OCI-LY7 (cell line): ENCODE measurements at regions not wholly inside any gene's neighbourhood (a gene's known extent, or its start where the extent isn't known, plus 50 kb on each side); places are given as distances from the start of the nearest gene placed in this dataset.

ENCODE experiments used
- EZH2phosphoT487 ChIP-seq: fragments of 200-600 bp; sonication (generic); IDR thresholded peaks from 2 replicates; pipeline ENCODE4 v1.6.1; 2018; ENCODE audit warnings: low read depth, borderline replicate concordance, mild to moderate bottlenecking, mixed run types, antibody characterized with exemption, low read length, moderate library complexity, mixed read lengths
- TF ChIP-seq, protein P1 (sequence below): fragments of 200-600 bp; sonication (generic); conservative IDR thresholded peaks from 2 replicates; pipeline ENCODE4 v1.5.1; 2014; ENCODE audit warnings: mild to moderate bottlenecking, antibody characterized with exemption, low read length, moderate library complexity, mixed read lengths

DNA sequence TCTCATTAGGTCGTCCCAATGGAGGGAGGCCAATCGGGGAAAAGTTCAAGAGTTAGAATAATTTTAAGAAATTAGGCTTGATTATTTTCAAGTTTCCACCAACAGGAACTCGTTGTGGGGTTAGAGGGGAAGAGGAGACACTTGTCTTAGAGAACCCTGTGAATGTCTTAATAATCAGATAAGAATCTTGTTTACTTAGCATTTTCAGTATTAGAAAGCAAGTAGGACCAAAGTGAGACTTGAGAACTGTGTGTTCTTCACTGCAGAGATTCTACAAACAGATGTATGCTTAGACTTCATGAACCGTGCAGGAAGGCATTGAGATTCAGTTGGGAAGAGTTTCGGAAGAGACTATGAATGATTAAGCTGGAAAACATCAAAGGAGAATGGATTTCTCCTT is 69.0 kb upstream of the HMHB1 start:
- TF ChIP-seq EZH2phosphoT487: no peak
- TF ChIP-seq, protein P1, sequence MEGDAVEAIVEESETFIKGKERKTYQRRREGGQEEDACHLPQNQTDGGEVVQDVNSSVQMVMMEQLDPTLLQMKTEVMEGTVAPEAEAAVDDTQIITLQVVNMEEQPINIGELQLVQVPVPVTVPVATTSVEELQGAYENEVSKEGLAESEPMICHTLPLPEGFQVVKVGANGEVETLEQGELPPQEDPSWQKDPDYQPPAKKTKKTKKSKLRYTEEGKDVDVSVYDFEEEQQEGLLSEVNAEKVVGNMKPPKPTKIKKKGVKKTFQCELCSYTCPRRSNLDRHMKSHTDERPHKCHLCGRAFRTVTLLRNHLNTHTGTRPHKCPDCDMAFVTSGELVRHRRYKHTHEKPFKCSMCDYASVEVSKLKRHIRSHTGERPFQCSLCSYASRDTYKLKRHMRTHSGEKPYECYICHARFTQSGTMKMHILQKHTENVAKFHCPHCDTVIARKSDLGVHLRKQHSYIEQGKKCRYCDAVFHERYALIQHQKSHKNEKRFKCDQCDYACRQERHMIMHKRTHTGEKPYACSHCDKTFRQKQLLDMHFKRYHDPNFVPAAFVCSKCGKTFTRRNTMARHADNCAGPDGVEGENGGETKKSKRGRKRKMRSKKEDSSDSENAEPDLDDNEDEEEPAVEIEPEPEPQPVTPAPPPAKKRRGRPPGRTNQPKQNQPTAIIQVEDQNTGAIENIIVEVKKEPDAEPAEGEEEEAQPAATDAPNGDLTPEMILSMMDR: no peak
